HG03039 (cell line): ENCODE measurements at regions not wholly inside any gene's neighbourhood (a gene's known extent, or its start where the extent isn't known, plus 50 kb on each side); places are given as distances from the start of the nearest gene placed in this dataset.

Experiments
- ATAC-seq: cut with Tn5 transposase; IDR thresholded peaks from one replicate; pipeline ENCODE4 v1.9.1; 2021; ENCODE audit warnings: mild to moderate bottlenecking, moderate library complexity; ENCODE audit not compliant: unreplicated experiment

DNA sequence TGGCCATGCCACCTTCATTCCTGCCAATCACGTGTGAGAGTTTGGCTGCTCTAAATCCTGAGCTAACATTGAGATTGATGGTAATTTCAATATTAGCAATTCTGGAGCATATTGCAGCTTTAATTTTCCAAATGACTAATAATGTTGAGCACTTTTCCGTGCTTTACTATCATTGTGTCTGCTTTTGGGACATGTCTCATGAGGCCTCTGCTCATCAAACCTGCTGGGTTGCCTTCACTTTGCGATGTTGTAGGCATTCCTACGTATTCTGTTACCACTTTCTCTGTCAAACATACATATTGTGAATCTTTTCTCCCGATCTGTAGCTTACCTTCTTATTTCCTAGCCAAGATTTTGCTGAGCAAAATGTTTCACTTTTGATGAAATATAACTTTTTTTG is 466.6 kb downstream of the GALR1 start:
- ATAC-seq: no peak

GRCh38 chr18:77733292-77733903 is 483.8 kb downstream of the GALR1 start:
- no peak for ATAC-seq

DNA sequence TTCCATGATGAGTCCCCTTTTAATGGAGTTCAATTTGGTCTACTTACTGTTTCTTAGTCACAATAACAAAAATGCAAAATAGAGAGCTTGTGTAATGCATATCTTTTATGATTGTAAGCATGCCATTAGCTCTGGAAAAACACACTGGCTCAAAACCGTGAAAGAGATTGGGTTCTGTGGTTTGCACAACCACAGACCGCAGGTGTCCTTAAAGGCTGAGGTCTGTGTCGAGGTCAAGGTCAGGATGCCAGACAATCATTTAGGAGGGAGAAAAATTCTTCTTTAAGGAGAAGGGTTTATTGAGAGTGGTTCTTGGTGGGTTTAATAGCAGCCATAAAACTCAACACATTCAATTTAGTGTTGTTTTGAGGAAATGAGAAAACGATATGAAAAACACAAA is 487.2 kb downstream of the GALR1 start:
- no peak for ATAC-seq

DNA sequence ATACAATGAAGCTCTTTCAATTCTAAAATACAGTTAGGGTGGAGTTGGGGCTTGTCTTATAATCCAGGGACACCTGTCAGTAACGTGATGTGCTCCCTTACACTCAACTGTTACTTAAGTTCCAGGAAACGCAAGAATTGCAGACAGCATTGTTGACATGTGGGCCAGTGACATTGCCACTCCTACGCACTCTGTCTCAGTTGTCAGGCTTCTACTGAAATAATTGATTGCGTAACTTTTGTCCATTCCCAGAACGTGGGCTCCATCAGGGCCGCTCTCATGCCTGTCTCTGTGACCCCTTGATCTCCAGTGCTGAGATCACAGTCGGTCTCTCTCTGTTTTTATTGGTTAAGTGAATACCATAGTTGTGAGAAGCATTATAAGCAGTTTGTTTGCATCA is 487.8 kb downstream of the GALR1 start:
- no peak for ATAC-seq

GRCh38 chr18:77749089-77749488 is 499.4 kb downstream of the GALR1 start:
- ATAC-seq: no peak

DNA sequence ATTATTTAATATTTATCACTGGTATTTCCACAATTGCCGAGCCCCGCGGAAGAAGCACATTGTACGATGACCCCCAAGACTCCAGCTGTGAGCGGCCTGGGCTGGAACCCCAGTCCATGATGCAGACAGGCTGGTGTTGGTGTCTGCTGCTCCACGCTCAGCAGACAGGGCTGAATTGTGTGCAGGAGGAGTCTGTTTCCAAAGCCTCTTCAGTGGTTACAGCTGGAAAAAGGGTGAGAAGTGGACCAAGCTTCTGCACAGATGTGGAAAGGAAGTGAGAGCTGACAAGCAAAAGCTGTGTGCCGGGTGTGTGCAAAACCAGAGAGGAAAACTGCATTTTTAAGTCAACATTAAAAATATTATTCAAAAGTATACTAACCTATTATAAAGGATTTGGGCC is 500.4 kb downstream of the GALR1 start:
- ATAC-seq: no peak

DNA sequence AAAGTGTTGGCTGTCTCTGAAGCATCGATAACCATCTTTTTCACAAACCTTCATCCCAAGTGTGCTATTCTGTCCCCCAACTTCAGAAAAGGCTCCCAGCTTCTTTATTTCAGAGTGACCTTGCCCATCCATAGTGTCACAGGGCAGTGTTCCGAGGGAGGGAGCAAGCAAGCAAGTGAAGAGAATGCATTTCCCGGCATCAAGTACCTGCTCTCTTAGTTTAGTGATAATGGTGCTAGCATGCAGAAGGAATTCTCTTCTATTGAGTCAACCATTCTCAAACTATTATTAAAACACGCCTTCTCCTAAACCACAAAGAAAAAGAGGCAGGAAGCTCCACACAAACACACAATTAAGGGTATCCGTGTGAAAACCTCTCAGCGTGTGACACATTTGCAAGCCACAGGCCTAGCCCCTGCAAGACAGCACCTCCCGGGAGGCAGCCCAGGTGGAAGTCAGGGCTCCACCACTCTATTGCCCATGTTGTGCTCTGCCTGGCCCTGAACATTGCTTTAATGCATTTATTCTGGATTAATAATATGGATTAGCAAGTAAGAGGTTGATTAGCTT is 504.9 kb downstream of the GALR1 start:
- no peak for ATAC-seq

DNA sequence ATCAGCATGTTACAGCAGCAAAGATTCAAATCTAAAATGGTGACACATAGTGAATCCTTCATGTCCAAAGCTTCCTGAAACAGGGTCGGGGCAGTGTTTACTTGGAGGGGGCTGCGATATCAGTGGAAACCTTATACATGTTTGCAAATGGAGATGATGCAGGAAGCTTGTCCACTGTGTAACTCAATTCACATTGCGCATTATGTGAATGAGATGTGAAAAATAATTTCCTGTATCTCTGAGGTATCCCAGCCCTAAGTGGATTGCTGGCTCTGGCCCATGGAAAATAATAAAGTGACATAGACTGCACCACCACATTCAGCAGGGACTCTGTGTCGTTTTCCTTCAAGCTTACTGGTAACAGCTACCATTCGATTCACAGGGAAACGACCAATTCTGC is 505.5 kb downstream of the GALR1 start:
- no peak for ATAC-seq

DNA sequence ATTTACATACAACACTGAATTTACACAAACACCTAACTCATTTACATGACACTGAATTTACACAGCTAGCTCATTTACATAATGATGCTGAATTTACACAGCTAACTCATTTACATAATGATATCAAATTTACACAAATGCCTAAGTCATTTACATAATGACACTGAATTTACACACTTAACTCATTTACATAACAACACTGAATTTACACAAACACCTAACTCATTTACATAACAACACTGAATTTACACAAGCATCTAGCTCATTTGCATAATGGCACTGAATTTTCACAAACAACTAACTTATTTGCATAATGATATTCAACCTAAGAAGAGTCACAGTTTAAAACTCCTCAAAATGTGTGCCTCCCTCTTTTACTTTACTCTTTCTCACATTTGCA is 511.7 kb downstream of the GALR1 start:
- no peak for ATAC-seq

- ATAC-seq: no peak
Measured at GRCh38 chr18:77762014-77762413, 512.4 kb downstream of the GALR1 start.

- no peak for ATAC-seq
Measured at GRCh38 chr18:77762642-77763041, 513.0 kb downstream of the GALR1 start.

DNA sequence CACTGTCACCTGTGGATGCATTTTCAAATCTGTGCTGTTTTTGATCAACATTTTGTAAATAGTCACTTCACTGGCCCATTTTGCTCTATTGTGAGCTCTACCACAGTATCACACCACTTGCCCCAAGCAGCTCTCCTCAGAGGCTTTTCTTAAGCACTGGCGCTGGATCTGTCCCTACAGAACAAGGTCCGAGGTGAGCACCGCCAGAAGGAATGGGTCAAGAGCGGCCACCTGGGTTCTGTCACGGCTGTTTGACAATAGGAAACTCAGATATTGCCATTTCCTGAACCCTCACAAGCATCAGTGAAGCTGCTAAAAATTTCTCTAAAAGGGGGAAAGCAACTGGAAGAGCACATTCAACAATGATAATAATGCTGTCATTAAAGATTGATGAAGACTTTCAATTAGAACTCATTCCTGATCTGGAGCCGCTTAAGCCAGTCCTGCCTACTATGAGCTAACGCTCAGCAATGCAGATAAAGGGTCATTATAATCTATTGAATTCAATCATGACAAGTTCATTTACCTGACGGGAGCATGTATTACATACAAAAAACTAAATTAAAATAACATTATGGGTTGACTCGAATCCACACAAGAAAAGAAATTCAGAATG is 514.0 kb downstream of the GALR1 start:
- no peak for ATAC-seq

- ATAC-seq: no peak
Measured at GRCh38 chr18:77765468-77765867, 515.8 kb downstream of the GALR1 start.

GRCh38 chr18:77766421-77766820 is 516.8 kb downstream of the GALR1 start:
- no peak for ATAC-seq

GRCh38 chr18:77772177-77772576 is 522.5 kb downstream of the GALR1 start:
- no peak for ATAC-seq

DNA sequence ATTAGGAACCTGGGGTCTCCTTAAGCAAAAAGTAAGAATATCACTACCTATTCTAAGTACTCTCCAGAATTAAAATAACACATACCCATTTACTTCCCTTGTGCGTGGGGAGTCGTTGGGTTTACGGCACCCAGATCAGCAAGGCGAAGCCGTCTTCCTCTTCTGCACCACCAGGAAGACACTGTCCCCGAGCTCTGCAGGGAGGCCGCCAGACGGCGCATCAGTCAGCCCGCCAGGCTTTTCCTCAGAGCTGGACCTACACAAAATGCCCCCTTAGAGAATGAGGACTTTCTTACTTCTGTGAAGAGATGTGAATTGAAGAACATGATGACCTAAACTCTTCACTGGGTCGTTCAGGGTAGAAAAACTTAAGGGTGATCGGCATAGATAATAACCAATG is 526.5 kb downstream of the GALR1 start:
- ATAC-seq: no peak

DNA sequence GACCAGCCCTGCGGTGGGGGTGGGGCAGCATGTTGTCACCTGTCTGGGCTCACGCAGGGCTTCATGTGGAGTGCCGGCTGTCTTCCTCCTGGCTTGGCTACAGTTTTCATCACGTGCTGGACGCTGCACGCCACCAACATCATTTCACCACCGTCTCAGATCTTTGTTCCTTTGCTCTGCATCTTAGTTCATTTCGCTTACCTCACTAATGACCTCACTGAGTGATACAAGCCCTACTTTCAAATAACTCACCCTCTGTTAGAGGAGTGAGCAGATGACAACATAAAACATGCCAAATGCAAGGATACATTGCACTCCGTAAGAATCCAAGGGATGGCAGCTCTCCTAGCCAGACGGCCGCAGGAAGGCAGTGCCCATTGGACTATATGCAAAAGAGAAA is 527.5 kb downstream of the GALR1 start:
- no peak for ATAC-seq

GRCh38 chr18:77784759-77785379 is 535.2 kb downstream of the GALR1 start:
- no peak for ATAC-seq

- ATAC-seq: no peak
Measured at GRCh38 chr18:77785415-77785975, 535.8 kb downstream of the GALR1 start.

GRCh38 chr18:77803024-77803423 is 553.4 kb downstream of the GALR1 start:
- no peak for ATAC-seq

DNA sequence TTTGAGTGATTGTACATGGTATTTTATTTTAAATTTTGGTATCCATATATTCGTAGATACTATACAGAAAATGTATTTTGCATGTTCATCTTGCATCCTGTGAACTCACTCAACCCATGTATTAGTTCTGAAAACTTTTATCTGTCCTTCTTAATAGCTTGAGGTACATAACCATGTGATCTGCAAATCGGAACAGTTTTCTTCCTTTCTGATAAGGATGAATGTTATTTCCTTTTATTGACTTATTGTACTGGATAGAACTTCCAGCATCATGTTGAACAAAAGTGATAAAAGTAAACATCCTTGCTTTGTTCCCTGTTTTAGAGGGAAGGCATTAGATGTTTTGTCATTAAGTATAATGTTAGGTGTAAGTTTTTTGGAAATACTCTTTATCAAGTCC is 554.7 kb downstream of the GALR1 start:
- ATAC-seq: no peak

GRCh38 chr18:77807650-77808049 is 558.0 kb downstream of the GALR1 start:
- no peak for ATAC-seq
